Neural progenitor cell (in vitro differentiated cells): ENCODE measurements at regions not wholly inside any gene's neighbourhood (a gene's known extent, or its start where the extent isn't known, plus 50 kb on each side); places are given as distances from the start of the nearest gene placed in this dataset.
A peak's percentile ranks its signal among the peaks of the same experiment; 100 is the strongest.

Source experiments
- DNase-seq: peaks from one replicate; pipeline ENCODE4 v3.0.0-alpha.2; 2016; ENCODE audit warnings: low spot score
- H2AFZ ChIP-seq: fragments of 200-600 bp; sonication (generic); replicated peaks from 2 replicates; pipeline ENCODE4 v1.6.1; 2016; ENCODE audit warnings: antibody characterized with exemption
- H3F3A ChIP-seq: fragments of 200-600 bp; sonication (generic); 2 replicates; pipeline ENCODE4 v1.6.1; 2016; ENCODE audit warnings: antibody characterized with exemption, low read depth
- H3K27ac ChIP-seq: fragments of 200-600 bp; sonication (generic); 2 replicates; pipeline ENCODE4 v1.5.1; 2016; ENCODE audit warnings: mild to moderate bottlenecking
- H3K27me3 ChIP-seq: fragments of 200-600 bp; sonication (generic); 2 replicates; pipeline ENCODE4 v1.6.1; 2016; ENCODE audit warnings: mild to moderate bottlenecking, moderate library complexity
- H3K36me3 ChIP-seq: fragments of 200-600 bp; sonication (generic); 2 replicates; pipeline ENCODE4 v1.5.1; 2016
- H3K4me1 ChIP-seq: fragments of 200-600 bp; sonication (generic); 2 replicates; pipeline ENCODE4 v1.6.1; 2016; ENCODE audit warnings: mixed run types
- H3K4me2 ChIP-seq: fragments of 200-600 bp; sonication (generic); 2 replicates; pipeline ENCODE4 v1.6.1; 2016
- H3K4me3 ChIP-seq: fragments of 200-600 bp; sonication (generic); 2 replicates; pipeline ENCODE4 v1.5.1; 2016
- H3K79me2 ChIP-seq: fragments of 200-600 bp; sonication (generic); 2 replicates; pipeline ENCODE4 v1.6.1; 2016; ENCODE audit warnings: low read depth
- H3K9ac ChIP-seq: fragments of 200-600 bp; sonication (generic); 2 replicates; pipeline ENCODE4 v1.6.1; 2016
- H3K9me3 ChIP-seq: fragments of 200-600 bp; sonication (generic); 2 replicates; pipeline ENCODE4 v1.5.1; 2016; ENCODE audit warnings: low read depth
- H4K20me1 ChIP-seq: fragments of 200-600 bp; sonication (generic); 2 replicates; pipeline ENCODE4 v1.6.1; 2016; ENCODE audit warnings: low read depth
- H3K27ac Mint-ChIP-seq: 3 replicates; pipeline ENCODE4 v1.8.0; 2021; ENCODE audit warnings: mixed read lengths
- H3K27me3 Mint-ChIP-seq: 2 replicates; pipeline ENCODE4 v1.8.0; 2022; ENCODE audit warnings: low read depth, mild to moderate bottlenecking, inconsistent platforms, moderate library complexity, mixed read lengths; ENCODE audit not compliant: insufficient read depth
- H3K36me3 Mint-ChIP-seq: 3 replicates; pipeline ENCODE4 v1.8.0; 2021; ENCODE audit warnings: mixed read lengths
- H3K4me1 Mint-ChIP-seq: 3 replicates; pipeline ENCODE4 v1.8.0; 2021; ENCODE audit warnings: mixed read lengths
- H3K4me3 Mint-ChIP-seq: 3 replicates; pipeline ENCODE4 v1.8.0; 2021; ENCODE audit warnings: mild to moderate bottlenecking, moderate library complexity, mixed read lengths
- H3K9me3 Mint-ChIP-seq: 3 replicates; pipeline ENCODE4 v1.8.0; 2020; ENCODE audit warnings: mixed read lengths
- CTCF ChIP-seq: fragments of 200-600 bp; sonication (generic); IDR thresholded peaks from 2 replicates; pipeline ENCODE4 v1.5.1; 2017; ENCODE audit warnings: antibody characterized with exemption, mild to moderate bottlenecking
- EZH2 ChIP-seq: fragments of 200-600 bp; sonication (generic); IDR thresholded peaks from 2 replicates; pipeline ENCODE4 v1.6.1; 2017; ENCODE audit warnings: antibody characterized with exemption, mild to moderate bottlenecking, moderate library complexity
- EZH2phosphoT487 ChIP-seq: fragments of 200-600 bp; sonication (generic); IDR thresholded peaks from 2 replicates; pipeline ENCODE4 v1.6.1; 2017; ENCODE audit warnings: antibody characterized with exemption

- no peaks in the 10 kb centered on the region for H3K27me3 ChIP-seq
- no peak overlapping the region for H3K9ac ChIP-seq
- H4K20me1 ChIP-seq, result no peaks in the 10 kb centered on the region
- no peak overlapping the region for H3K27ac ChIP-seq
- no peaks in the 10 kb centered on the region for H3K9me3 ChIP-seq
- H3F3A ChIP-seq, result no peaks in the 10 kb centered on the region
- no peaks in the 10 kb centered on the region for H3K9me3 Mint-ChIP-seq
- no peaks in the 10 kb centered on the region for H3K36me3 Mint-ChIP-seq
- no peak overlapping the region for H3K4me3 ChIP-seq
- H3K27ac Mint-ChIP-seq, result no peak overlapping the region
- no peaks in the 10 kb centered on the region for H3K36me3 ChIP-seq
- no peaks in the 10 kb centered on the region for H3K79me2 ChIP-seq
- H2AFZ ChIP-seq, result no peak overlapping the region
- no peak overlapping the region for H3K4me2 ChIP-seq
- peaks cover 3% of the 10 kb centered on the region for H3K27me3 Mint-ChIP-seq
- DNase-seq, result no peak
- no peak overlapping the region for H3K4me3 Mint-ChIP-seq
- TF ChIP-seq EZH2phosphoT487, result no peak
- TF ChIP-seq CTCF, result no peak
- TF ChIP-seq EZH2, result no peak
- peaks cover 3% of the 10 kb centered on the region for H3K4me1 ChIP-seq
- no peaks in the 10 kb centered on the region for H3K4me1 Mint-ChIP-seq
Observed at GRCh38 chr3:145864336-145864735, 296.6 kb downstream of the PLOD2 start.

- H3K27me3 Mint-ChIP-seq, result peaks cover 7% of the 10 kb centered on the region
Observed at GRCh38 chr3:145865399-145866018, 295.5 kb downstream of the PLOD2 start.

GRCh38 chr3:145869958-145870357 lies 291.0 kb downstream of the PLOD2 start:
- H3F3A ChIP-seq, result no peaks in the 10 kb centered on the region
- no peaks in the 10 kb centered on the region for H4K20me1 ChIP-seq
- H3K27me3 ChIP-seq, result no peaks in the 10 kb centered on the region
- H3K4me3 Mint-ChIP-seq, result no peak overlapping the region
- H3K4me1 Mint-ChIP-seq, result no peaks in the 10 kb centered on the region
- no peaks in the 10 kb centered on the region for H3K36me3 Mint-ChIP-seq
- no peak overlapping the region for H3K4me3 ChIP-seq
- H3K27me3 Mint-ChIP-seq, result peaks cover 3% of the 10 kb centered on the region
- H3K9me3 ChIP-seq, result no peaks in the 10 kb centered on the region
- H3K4me2 ChIP-seq, result no peak overlapping the region
- no peak for TF ChIP-seq CTCF
- TF ChIP-seq EZH2phosphoT487, result no peak
- no peak for TF ChIP-seq EZH2
- H3K27ac ChIP-seq, result no peak overlapping the region
- no peak overlapping the region for H3K9ac ChIP-seq
- peak overlapping the region; percentile 54 for H2AFZ ChIP-seq
- H3K9me3 Mint-ChIP-seq, result peaks cover 2% of the 10 kb centered on the region
- no peak overlapping the region for H3K27ac Mint-ChIP-seq
- H3K79me2 ChIP-seq, result no peaks in the 10 kb centered on the region
- H3K36me3 ChIP-seq, result no peaks in the 10 kb centered on the region
- no peak for DNase-seq
- no peaks in the 10 kb centered on the region for H3K4me1 ChIP-seq

More at GRCh38 chr3:145865399-145866018, 295.5 kb downstream of the PLOD2 start:
- Histone ChIP-seq H3K79me2 (no peaks in the 10 kb centered on the region), H3K4me3 (no peak overlapping the region), H3K4me1 (peaks cover 3% of the 10 kb centered on the region), H3F3A (no peaks in the 10 kb centered on the region), H4K20me1 (no peaks in the 10 kb centered on the region), H2AFZ (peak overlapping the region; percentile 18), H3K9me3 (no peaks in the 10 kb centered on the region), H3K27ac (no peak overlapping the region), H3K27me3 (no peaks in the 10 kb centered on the region), H3K4me2 (no peak overlapping the region), H3K9ac (no peak overlapping the region), H3K36me3 (no peaks in the 10 kb centered on the region)
- no peak overlapping the region for H3K27ac Mint-ChIP-seq
- no peaks in the 10 kb centered on the region for H3K4me1 Mint-ChIP-seq
- no peak overlapping the region for H3K4me3 Mint-ChIP-seq
- no peaks in the 10 kb centered on the region for H3K36me3 Mint-ChIP-seq
- DNase-seq, result no peak
- TF ChIP-seq EZH2 (no peak), CTCF (no peak), EZH2phosphoT487 (no peak)
- H3K9me3 Mint-ChIP-seq, result no peaks in the 10 kb centered on the region
